Stimulated activated memory B cell treated with anti-CD40 and anti-IgM and Interleukin-4, amounts not matched to agents 10 μg/mL and 1 μg/mL and 100 μg/mL, for 72 hours (primary cell): ENCODE measurements at regions not wholly inside any gene's neighbourhood (a gene's known extent, or its start where the extent isn't known, plus 50 kb on each side); places are given as distances from the start of the nearest gene placed in this dataset.
A peak's percentile ranks its signal among the peaks of the same experiment; 100 is the strongest.

Experiments used
- ATAC-seq: fragments of 150-1000 bp; cut with Tn5 transposase; 2 replicates; pipeline ENCODE4 v1.10.0; 2021
- H3K27ac Mint-ChIP-seq: one replicate; pipeline ENCODE4 v1.8.0; 2022; ENCODE audit warnings: mild to moderate bottlenecking, mixed read lengths
- H3K27me3 Mint-ChIP-seq: one replicate; pipeline ENCODE4 v1.8.0; 2022; ENCODE audit warnings: mixed read lengths
- H3K36me3 Mint-ChIP-seq: one replicate; pipeline ENCODE4 v1.8.0; 2022; ENCODE audit warnings: mixed read lengths
- H3K4me1 Mint-ChIP-seq: one replicate; pipeline ENCODE4 v1.8.0; 2022; ENCODE audit warnings: mixed read lengths
- H3K4me3 Mint-ChIP-seq: one replicate; pipeline ENCODE4 v1.8.0; 2022; ENCODE audit warnings: mild to moderate bottlenecking, moderate library complexity, mixed read lengths
- H3K9me3 Mint-ChIP-seq: one replicate; pipeline ENCODE4 v1.8.0; 2022; ENCODE audit warnings: mixed read lengths

- Mint-ChIP-seq H3K27ac (no peak overlapping the region), H3K9me3 (no peaks in the 10 kb centered on the region), H3K4me3 (no peak overlapping the region), H3K4me1 (no peaks in the 10 kb centered on the region), H3K27me3 (peaks cover 11% of the 10 kb centered on the region), H3K36me3 (no peaks in the 10 kb centered on the region)
- no peak for ATAC-seq
Measured at GRCh38 chr2:104368089-104368488, 485.8 kb upstream of the POU3F3 start.

- no peaks in the 10 kb centered on the region for H3K4me1 Mint-ChIP-seq
- peaks cover 11% of the 10 kb centered on the region for H3K27me3 Mint-ChIP-seq
- ATAC-seq = no peak
- no peak overlapping the region for H3K4me3 Mint-ChIP-seq
- no peaks in the 10 kb centered on the region for H3K36me3 Mint-ChIP-seq
- no peaks in the 10 kb centered on the region for H3K9me3 Mint-ChIP-seq
- no peak overlapping the region for H3K27ac Mint-ChIP-seq
Measured at GRCh38 chr2:104371087-104371781, 482.7 kb upstream of the POU3F3 start.

- no peak for ATAC-seq
- Mint-ChIP-seq H3K27ac (no peak overlapping the region), H3K4me1 (peaks cover 10% of the 10 kb centered on the region), H3K27me3 (no peaks in the 10 kb centered on the region), H3K4me3 (no peak overlapping the region), H3K36me3 (no peaks in the 10 kb centered on the region), H3K9me3 (peaks cover 3% of the 10 kb centered on the region)
Measured at GRCh38 chr2:104375206-104375605, 478.7 kb upstream of the POU3F3 start.

- Mint-ChIP-seq H3K4me3 (peak overlapping the region; percentile 80), H3K9me3 (peaks cover 3% of the 10 kb centered on the region), H3K36me3 (no peaks in the 10 kb centered on the region), H3K4me1 (peaks cover 10% of the 10 kb centered on the region), H3K27me3 (no peaks in the 10 kb centered on the region), H3K27ac (peak overlapping the region; percentile 68)
- ATAC-seq = peak; percentile 64
Measured at GRCh38 chr2:104378853-104379374, 475.0 kb upstream of the POU3F3 start.

GRCh38 chr2:104384961-104385360 is 469.0 kb upstream of the POU3F3 start:
- Mint-ChIP-seq H3K9me3 (peaks cover 6% of the 10 kb centered on the region), H3K36me3 (no peaks in the 10 kb centered on the region), H3K27ac (no peak overlapping the region), H3K4me1 (no peaks in the 10 kb centered on the region), H3K27me3 (peaks cover 10% of the 10 kb centered on the region), H3K4me3 (no peak overlapping the region)
- ATAC-seq = no peak

GRCh38 chr2:104385743-104386142 is 468.2 kb upstream of the POU3F3 start:
- no peaks in the 10 kb centered on the region for H3K36me3 Mint-ChIP-seq
- no peaks in the 10 kb centered on the region for H3K4me1 Mint-ChIP-seq
- no peak for ATAC-seq
- H3K9me3 Mint-ChIP-seq = peaks cover 6% of the 10 kb centered on the region
- H3K4me3 Mint-ChIP-seq = no peak overlapping the region
- H3K27ac Mint-ChIP-seq = no peak overlapping the region
- H3K27me3 Mint-ChIP-seq = peaks cover 10% of the 10 kb centered on the region

- no peak for ATAC-seq
- H3K4me1 Mint-ChIP-seq = no peaks in the 10 kb centered on the region
- H3K36me3 Mint-ChIP-seq = no peaks in the 10 kb centered on the region
- H3K27ac Mint-ChIP-seq = no peak overlapping the region
- peaks cover 10% of the 10 kb centered on the region for H3K27me3 Mint-ChIP-seq
- H3K9me3 Mint-ChIP-seq = peaks cover 6% of the 10 kb centered on the region
- H3K4me3 Mint-ChIP-seq = no peak overlapping the region
Measured at GRCh38 chr2:104388296-104388695, 465.6 kb upstream of the POU3F3 start.

- ATAC-seq = no peak
- no peaks in the 10 kb centered on the region for H3K36me3 Mint-ChIP-seq
- no peaks in the 10 kb centered on the region for H3K4me1 Mint-ChIP-seq
- no peaks in the 10 kb centered on the region for H3K9me3 Mint-ChIP-seq
- H3K27ac Mint-ChIP-seq = no peak overlapping the region
- H3K4me3 Mint-ChIP-seq = no peak overlapping the region
- H3K27me3 Mint-ChIP-seq = no peaks in the 10 kb centered on the region
Measured at GRCh38 chr2:104402825-104403224, 451.1 kb upstream of the POU3F3 start.

- Mint-ChIP-seq H3K27ac (no peak overlapping the region), H3K4me3 (no peak overlapping the region), H3K36me3 (no peaks in the 10 kb centered on the region), H3K9me3 (no peaks in the 10 kb centered on the region), H3K27me3 (no peaks in the 10 kb centered on the region), H3K4me1 (no peaks in the 10 kb centered on the region)
- ATAC-seq = no peak
Measured at GRCh38 chr2:104404526-104404925, 449.4 kb upstream of the POU3F3 start.

GRCh38 chr2:104405623-104406022 is 448.3 kb upstream of the POU3F3 start:
- Mint-ChIP-seq H3K27ac (no peak overlapping the region), H3K4me1 (no peaks in the 10 kb centered on the region), H3K36me3 (no peaks in the 10 kb centered on the region), H3K4me3 (no peak overlapping the region), H3K27me3 (no peaks in the 10 kb centered on the region), H3K9me3 (no peaks in the 10 kb centered on the region)
- no peak for ATAC-seq

GRCh38 chr2:104406261-104406726 is 447.6 kb upstream of the POU3F3 start:
- H3K4me1 Mint-ChIP-seq = no peaks in the 10 kb centered on the region
- no peaks in the 10 kb centered on the region for H3K27me3 Mint-ChIP-seq
- H3K9me3 Mint-ChIP-seq = no peaks in the 10 kb centered on the region
- peak; percentile 7 for ATAC-seq
- H3K4me3 Mint-ChIP-seq = no peak overlapping the region
- H3K36me3 Mint-ChIP-seq = no peaks in the 10 kb centered on the region
- no peak overlapping the region for H3K27ac Mint-ChIP-seq

GRCh38 chr2:104407641-104408040 is 446.3 kb upstream of the POU3F3 start:
- Mint-ChIP-seq H3K4me3 (no peak overlapping the region), H3K9me3 (no peaks in the 10 kb centered on the region), H3K27me3 (no peaks in the 10 kb centered on the region), H3K27ac (no peak overlapping the region), H3K36me3 (no peaks in the 10 kb centered on the region), H3K4me1 (no peaks in the 10 kb centered on the region)
- ATAC-seq = no peak

GRCh38 chr2:104408266-104408665 is 445.6 kb upstream of the POU3F3 start:
- H3K4me3 Mint-ChIP-seq = no peak overlapping the region
- no peaks in the 10 kb centered on the region for H3K4me1 Mint-ChIP-seq
- ATAC-seq = no peak
- no peaks in the 10 kb centered on the region for H3K9me3 Mint-ChIP-seq
- no peaks in the 10 kb centered on the region for H3K36me3 Mint-ChIP-seq
- H3K27ac Mint-ChIP-seq = no peak overlapping the region
- H3K27me3 Mint-ChIP-seq = no peaks in the 10 kb centered on the region

- H3K9me3 Mint-ChIP-seq = no peaks in the 10 kb centered on the region
- ATAC-seq = no peak
- peaks cover 14% of the 10 kb centered on the region for H3K27me3 Mint-ChIP-seq
- H3K36me3 Mint-ChIP-seq = no peaks in the 10 kb centered on the region
- no peaks in the 10 kb centered on the region for H3K4me1 Mint-ChIP-seq
- no peak overlapping the region for H3K27ac Mint-ChIP-seq
- no peak overlapping the region for H3K4me3 Mint-ChIP-seq
Measured at GRCh38 chr2:104410136-104410535, 443.8 kb upstream of the POU3F3 start.

- no peaks in the 10 kb centered on the region for H3K36me3 Mint-ChIP-seq
Measured at GRCh38 chr2:104412384-104412783, 441.5 kb upstream of the POU3F3 start.

GRCh38 chr2:104413890-104414289 is 440.0 kb upstream of the POU3F3 start:
- Mint-ChIP-seq H3K27ac (no peak overlapping the region), H3K4me1 (no peaks in the 10 kb centered on the region), H3K9me3 (no peaks in the 10 kb centered on the region), H3K36me3 (no peaks in the 10 kb centered on the region), H3K27me3 (peaks cover 24% of the 10 kb centered on the region), H3K4me3 (no peak overlapping the region)
- ATAC-seq = no peak

More at GRCh38 chr2:104412384-104412783, 441.5 kb upstream of the POU3F3 start:
- H3K27ac Mint-ChIP-seq = no peak overlapping the region
- no peak for ATAC-seq
- H3K27me3 Mint-ChIP-seq = peaks cover 24% of the 10 kb centered on the region
- H3K9me3 Mint-ChIP-seq = no peaks in the 10 kb centered on the region
- H3K4me3 Mint-ChIP-seq = no peak overlapping the region
- no peaks in the 10 kb centered on the region for H3K4me1 Mint-ChIP-seq
